ENCODE measurements at regions not wholly inside any gene's neighbourhood (a gene's known extent, or its start where the extent isn't known, plus 50 kb on each side); places are given as distances from the start of the nearest gene placed in this dataset.

DNA sequence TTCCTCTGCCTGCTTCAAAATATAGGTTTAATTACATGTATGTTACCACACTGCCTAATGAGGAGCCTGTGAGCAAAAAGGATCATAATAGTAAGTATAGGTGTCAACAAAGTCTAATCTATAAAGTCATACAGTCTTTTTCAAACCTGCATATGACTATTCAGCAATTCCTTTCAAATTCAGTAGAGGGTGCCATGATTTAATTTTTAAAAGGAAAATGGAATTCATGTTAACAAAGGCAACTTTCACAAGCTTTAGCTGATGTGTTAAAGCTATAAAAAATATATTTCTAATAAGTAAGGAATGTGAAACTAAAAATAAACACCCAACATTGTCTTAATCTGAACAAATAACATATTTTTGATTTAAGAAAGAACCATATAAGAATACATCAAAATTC is 52.1 kb downstream of the MPP7 start:
- DNase-seq, result peak in 3 of 6 experiments; percentile 2 to 40 (median 37)

DNA sequence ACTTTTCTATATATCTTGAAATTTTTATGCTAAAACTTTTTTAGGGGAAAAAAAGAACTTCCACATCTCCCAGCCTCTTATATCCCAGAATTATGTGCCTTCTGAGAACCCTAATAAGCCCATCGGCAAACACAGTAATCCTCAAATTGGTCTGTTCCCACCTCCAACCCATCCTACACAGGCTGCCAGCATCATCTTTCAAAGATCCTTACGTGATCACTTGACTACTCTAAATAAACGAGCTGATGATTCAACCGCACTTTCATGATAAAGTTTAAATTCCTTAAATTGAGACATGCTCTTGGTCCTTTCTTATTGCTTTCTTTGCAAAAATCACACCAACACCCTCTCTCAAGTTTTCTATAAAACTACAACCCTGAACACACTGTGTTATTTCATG is 52.5 kb downstream of the MPP7 start:
- DNase-seq, result no peak

DNA sequence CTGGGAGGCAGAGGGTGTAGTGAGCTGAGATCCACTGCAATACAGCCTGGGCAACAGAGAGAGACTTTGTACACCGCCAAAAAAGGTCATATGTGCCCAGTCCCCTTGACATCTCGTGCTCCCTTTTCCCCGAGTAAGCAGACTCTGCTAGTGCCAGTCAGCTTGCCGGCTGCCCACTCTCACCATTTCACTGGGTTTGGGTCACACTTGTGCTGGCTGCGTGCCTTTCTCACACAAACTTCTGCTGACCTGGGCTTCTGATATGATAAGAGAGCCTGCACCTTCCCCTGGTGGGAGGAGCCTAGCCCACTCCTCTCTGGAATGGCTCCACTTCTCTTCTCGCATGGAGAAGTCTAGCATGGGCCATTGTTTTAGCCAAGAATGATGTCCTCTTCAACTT is 53.4 kb downstream of the MPP7 start:
- no peak for DNase-seq

DNA sequence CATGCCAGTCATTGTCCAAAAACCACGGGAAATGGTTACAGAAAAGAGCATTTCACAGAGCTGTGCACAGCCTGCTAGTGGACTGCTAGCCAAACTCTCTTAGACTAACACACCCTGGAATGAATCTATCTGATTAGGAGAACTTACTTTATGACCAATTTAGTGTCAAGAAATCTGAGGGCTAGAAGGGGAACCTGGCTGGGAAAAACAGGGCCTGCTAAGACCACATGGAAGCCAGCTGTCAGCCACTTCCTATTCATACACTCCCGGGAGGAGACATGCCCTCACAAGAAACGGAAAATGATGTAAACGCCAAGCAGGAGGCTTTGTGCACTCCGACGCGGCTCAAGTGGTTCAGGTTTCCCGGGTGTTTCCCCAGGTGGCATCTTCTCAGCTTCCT is 54.8 kb downstream of the MPP7 start:
- no peak for DNase-seq

DNA sequence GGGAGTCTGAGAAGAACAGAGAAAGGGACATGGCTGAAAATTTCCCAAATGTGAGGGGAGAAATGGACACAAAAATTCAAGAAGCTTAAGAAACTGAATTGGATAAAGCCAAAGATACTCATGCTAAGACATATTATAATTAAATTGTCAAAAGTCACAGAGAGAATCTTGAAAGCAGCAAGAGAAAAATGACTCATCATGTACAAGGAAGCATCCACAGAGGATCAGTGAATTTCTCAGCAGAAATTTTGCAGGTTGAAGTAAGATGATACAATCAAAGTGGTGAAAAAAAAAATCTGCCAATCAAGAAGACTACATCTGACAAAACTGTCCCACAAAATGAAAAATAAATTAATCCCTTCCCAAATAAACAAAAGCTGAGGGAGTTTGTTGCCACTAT is 56.8 kb downstream of the MPP7 start:
- no peak for DNase-seq

DNA sequence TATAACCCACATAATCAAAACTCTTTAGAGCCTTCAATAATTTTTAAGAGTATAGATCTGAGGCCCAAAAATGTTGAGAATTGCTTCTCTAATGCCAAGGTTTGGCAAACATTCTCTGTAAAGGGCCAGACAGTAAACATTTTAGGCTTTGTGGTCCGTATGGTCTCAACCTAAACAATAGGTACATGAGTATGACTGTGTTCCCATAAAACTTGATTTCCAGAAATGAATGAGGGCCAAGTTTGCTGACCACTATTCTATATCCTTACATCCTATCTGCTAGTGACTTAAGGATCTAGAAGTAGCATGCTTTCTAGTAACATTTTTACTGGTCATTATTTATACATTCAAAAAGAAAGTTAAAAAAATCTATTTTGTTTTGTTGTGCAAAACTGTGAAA is 58.9 kb downstream of the MPP7 start:
- DNase-seq, result no peak

DNA sequence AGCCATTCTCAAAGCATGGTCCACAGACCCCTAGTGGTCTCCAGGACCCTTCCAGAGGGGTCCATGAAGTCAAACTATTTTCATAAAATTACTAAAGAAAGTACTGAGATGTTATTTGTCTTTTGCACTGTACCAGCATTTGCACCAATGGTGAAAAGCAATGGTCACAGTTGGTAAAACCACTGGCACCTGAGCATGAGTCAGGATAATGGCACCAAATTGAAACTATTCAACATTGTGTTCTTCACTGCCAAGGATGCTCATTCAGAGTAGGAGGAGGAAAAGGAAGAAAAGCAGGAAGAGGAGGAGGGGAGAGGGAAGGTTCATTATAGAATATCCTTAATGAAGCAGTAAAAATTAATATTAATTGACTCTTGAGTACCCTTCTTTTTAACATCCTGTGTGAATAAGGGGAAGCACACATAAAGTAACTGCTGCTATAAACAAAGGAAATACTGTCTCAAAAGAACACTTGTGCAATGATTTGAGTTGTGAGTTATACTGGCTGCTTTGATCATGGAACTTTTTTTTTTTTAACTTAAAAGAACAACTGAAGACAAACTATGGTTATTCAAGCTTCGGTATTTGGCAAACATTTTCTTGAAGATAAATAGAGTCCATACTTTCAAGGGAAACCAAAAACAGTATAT is 60.2 kb downstream of the MPP7 start:
- peak in 3 of 6 experiments; percentile 6 to 16 (median 11) for DNase-seq

DNA sequence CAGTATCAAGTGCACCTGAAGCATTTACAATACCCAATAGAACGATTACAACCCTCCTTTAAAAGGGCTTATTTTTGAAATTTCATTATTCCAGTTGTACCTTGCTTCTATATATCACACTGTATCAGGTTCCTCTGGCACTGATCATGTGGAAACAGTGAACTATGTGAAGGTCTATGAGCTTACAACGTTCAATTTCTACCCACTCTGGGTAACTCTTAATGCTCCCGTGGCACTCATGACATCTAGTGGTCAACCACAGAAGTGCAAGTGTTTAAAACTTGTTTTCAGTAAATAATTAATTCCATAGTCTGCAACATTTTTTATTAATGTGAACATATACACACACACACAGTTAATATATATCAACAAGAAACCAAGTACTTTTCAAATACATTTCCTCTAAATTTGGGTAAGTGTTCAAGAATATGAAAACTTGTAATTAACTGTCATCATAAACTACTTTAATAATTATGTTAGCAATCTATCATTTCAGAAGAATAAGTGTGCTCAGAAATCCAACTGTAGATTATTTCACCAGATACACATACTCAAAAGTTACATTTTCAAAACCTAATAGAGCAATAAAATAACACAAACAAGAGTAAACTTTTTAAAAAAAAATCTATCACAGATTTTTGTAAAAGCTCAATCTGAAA is 61.0 kb downstream of the MPP7 start:
- DNase-seq, result peak in 3 of 6 experiments; percentile 4 to 58 (median 41)

DNA sequence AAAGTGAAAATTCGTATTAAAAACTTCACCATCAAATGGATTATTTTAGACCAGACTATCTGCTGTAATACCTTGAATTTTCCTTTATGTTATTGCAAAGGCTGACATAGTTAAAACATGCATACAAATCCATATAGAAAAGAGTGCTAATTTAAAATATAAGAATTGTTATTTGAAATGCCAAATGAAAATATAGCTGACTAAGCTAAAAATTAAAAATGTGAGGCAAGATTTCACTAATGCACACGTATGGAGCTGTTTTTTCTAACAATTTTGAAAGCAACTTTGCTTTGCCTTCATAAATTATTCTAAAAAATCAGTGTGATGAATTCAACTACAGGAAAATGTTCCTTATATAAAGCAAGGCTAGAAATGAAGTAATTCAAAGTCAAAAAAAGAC is 62.5 kb downstream of the MPP7 start:
- DNase-seq, result no peak

DNA sequence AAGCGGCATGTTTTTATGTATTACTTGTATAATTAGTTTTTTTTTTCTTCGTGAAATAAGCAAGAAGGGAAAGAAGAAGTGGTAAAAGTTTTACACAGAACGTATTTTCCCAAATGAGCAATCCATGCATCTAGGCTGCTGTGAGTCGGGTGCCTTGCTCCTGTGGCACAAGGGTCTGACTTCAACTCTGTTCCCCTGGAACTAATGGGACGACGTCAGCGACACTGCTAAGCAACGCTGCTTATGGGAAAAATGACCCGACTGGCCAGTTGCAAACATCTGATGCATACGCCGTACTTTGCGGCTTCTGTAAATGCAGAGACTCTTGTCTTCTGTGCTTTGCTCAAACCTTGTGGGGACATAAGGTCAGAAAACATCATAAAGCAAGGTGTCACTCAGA is 66.3 kb downstream of the MPP7 start:
- DNase-seq, result no peak

DNA sequence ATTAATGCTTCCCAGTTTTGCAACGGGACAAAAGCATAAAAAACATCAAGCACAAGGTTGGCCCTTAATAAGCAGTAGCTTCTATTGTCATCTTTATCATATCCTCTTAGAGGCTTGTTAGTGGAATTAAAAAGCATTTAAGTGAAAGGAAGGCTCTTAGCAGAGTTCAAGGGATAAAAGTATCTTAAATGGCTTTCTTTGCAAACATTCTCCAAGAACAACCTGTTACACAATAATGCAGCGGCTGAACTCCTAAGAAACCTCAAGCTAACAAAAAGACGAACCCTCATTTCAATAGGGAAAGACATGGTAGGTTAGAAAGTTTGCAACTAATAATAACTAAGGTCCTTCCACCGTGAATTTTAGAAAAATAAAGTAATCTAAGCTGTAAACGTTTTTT is 82.1 kb downstream of the MPP7 start:
- DNase-seq, result no peak

DNA sequence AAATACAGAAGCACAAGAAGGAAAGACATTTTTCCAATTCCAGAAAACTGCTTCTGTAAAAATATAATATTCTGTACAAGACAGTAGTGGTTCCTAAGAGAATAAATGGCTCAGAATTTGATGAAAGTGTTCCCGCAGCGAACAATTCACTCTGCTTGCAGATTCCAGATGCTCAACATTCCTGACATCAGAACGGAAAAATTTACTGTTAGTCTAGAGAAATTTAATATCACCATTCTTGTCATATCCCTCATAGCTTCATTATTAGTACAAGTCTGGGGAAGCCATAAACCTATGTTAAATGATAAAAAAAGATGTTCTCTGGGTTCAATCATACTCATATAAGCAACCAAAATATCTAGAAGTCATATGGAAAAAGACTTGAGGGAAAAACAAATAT is 83.6 kb downstream of the MPP7 start:
- no peak for DNase-seq

DNA sequence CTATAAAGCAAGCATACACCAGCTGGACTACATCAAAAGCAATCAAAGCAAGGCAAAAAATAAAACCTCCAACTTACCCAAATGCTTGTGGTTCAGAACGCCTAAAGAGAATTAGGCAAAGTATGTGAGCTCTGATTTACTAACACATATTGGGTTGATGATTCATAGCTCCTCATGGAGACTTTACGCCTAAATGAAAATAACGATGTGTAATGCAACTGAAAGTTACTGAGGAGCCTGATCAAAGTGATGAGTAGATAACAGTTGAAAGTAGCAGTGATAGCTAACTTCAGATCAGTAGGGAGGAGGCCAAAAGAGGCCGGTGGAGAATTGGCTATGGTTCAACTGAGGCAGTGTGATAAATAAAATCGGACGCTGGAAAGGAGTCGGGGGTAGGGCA is 85.0 kb downstream of the MPP7 start:
- DNase-seq, result peak in 1 of 6 experiments; percentile 15

DNA sequence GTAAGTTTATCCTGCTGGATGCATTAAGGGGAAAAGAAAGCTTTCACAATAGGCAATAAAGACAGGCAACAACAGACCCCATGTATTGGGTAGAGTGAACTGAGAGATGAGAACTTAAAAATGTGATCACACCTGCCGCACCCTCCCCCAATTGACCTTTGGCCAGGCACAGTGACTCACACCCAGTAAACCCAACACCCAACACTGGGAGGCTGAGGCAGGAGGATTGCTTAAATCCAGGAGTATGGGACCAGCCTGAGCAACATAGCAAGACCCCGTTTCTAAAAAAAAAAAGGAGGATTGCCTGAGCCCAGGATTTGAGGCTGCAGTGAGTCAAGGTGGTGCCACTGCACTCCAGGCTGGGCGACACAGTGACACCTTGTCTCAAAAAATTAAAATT is 86.9 kb downstream of the MPP7 start:
- no peak for DNase-seq

DNA sequence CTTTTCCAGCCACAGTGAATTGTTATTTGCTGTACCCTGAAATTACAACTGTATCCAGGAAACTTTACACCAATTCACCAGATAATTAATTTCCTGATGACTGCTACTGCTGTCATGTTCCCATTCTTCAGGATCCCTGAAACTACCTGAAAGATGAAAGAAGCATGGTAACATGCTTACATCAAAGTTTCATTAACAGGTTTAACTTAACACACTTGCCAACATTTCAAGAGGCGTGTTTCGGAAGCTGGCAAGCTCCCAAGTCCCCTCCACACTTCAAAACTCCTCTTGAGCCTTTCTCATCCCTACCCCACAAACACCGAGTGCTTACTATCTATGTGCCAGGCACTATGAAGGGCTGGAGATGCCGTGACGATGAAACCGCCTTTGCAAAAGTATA is 88.6 kb downstream of the MPP7 start:
- DNase-seq, result no peak

DNA sequence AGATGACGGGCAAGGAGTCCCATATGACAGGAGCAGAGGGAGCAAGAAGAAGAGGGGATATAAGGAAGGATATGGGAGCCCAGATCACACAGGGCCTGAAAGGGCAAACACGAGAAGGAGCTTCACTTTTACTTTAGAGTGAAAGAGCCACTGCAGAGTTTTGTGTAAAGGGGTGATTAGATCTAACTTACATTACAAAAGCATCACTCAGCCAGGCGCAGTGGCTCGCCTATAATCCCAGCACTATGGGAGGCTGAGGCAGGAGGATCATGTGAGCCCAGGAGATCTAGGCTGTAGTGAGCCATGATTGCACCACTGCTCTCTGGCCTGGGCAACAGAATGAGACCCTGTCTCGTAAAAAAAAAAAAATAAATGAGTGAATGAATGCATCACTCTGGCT is 91.1 kb downstream of the MPP7 start:
- no peak for DNase-seq

DNA sequence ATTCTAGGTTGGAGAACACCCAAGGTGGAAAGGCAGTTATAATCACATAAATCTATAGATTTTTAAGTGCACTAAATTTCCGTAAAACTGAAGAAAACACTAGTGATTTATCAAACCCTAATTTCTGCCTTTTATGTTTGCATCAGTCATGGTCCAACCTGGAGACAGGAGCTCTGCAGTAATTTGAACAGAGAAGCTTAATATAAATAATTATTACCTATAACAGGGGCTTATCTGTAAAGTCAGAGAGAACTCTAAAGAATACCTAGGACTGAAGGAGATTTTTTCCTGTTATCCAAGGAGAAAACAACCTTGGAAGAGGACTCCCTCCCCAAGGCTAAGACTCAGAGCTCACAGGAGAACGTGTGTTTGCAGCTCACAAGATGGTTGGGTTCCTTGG is 95.1 kb downstream of the MPP7 start:
- DNase-seq, result no peak

DNA sequence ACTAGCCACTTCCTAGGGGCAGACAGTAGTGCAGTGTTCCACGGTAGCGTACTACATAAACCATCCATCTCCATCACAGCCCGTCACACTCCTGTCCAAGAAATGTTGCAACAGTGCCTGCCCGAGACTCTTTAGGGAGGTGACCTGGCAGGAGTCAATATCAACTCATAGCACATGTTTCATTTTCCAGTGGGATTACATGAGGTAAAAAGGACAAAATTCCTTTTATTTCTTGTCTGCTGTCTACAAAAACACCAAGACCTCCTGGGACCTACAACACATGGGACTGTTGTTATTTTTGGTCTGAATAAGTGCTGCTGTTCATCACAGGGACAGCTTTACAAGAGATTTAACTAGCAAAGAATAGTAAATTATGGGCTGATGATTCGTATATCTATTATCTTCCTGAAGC is 99.9 kb downstream of the MPP7 start:
- no peak for DNase-seq

DNA sequence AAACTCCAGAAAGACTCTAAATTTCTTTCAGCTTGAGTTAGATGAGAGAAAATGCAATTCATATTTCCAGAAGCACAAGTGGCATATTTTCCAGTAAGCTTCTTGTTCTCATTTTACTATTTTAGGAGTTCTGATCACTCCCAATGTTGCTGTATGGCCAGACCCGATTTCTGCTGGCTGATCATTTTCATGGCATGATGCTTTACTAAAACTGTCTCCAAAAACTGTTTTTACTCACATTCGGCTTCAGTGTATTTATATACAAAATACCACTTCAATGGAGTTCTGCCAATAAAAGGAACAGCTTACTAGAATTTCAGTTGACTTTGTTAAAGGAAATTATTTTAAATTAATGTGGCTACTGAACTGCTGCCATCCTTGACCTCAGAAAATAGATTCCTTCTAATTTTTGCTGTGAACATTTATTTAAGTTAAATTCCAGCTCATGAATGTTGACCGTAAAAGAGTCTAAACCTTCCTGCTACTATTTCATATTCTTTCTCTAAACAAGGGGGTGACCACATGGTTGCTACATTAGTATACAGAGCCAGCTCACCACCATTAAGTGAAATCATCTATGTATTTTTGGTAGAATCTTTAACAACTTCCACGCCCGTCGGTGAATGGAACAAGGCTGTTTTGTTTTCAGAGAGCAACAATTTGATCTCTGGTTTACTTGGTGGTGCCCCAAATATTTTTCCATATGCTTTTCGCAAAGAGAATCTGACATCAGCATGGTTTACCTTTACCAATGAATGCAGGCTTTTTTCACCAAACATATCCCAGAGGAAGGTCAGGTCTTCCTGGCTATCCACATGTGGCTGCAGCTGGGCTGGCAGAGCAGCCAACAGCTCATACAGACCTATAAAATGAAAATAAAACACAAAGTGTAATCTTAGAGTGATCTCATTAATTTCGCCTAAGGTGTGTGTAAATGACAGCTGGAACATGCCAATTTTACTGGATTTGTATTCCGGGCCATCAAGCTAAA is 101.2 kb downstream of the MPP7 start:
- DNase-seq, result no peak

DNA sequence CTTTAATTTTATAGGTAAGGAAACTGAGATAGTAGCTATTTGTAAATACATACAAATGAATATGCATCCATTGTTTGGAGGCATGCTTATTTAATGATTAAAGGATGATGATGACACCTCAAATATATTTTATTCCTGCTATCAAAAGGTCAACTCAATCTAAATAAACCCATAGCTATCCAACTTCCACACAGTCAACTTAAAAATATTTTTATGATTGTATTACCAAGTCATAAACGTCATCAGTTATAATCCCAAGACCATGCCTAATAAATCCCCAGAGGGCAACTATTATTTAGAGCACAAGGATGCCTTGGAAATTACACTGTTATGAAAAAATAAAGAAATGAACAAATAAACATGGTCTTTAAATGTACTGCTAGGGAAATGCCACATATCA is 102.1 kb downstream of the MPP7 start:
- DNase-seq, result no peak

DNA sequence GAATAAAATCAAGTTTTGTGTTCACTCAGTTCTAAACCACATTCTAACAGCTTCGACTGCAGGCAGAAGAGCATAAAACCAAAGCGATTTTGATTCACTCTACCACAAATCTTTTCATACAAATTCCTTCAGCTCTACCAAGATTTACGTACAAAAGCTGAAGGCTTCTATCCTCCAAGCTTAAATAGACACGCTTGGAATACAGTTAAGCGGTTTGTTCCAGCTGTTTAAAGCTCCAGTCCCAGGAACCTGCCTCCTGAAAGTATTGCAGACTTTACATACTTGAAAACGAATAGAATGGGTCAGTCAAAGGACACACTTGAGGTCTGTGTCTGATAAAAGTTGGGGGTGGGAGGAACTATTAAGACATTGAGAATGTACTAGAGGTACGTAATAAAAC is 102.9 kb downstream of the MPP7 start:
- no peak for DNase-seq

DNA sequence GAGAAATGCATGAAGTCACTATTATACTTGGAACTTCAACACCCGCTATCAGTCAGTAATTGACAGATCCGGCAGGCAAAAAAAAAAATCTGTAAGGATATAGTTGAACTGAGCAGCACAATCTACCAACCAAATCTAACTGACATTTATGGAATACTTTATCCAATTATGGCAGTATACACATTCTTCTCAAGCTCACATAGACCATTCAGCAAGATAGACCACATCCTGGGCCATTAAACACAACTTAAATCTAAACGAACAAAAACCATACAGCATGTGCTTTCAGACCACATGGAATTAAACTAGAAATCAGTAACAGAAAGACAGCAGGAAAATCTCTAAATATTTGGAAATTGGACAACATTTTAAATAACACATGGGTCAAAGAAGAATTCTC is 112.7 kb downstream of the MPP7 start:
- DNase-seq, result no peak

DNA sequence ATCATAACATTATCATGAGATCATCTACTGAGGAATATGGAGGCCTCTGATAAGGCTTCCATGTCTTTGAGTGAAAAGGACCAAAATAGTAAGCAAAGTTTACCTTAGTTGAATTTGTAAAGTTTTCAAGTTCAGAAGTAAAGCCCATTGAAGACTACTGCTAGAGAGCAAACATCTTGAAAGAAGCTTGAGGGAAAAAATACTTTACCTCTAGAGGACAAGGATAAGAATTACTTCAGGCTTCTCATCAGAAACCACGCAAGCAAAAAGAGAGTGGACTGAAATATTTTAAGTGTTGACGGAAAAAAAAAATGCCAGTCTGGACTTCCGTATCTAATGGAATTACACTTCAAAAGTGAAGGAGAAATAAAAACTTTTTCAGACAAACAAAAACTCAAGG is 114.3 kb downstream of the MPP7 start:
- no peak for DNase-seq

Data from stimulated activated naive CD4-positive, alpha-beta T cell (primary cell).